GM12865 (cell line): ENCODE measurements at regions not wholly inside any gene's neighbourhood (a gene's known extent, or its start where the extent isn't known, plus 50 kb on each side); places are given as distances from the start of the nearest gene placed in this dataset.

Experiments
- DNase-seq: peaks from one replicate; pipeline ENCODE4 v3.0.0; 2010; ENCODE audit warnings: low read depth
- H3K4me3 ChIP-seq: 2 replicates; pipeline ENCODE4 v1.5.1; 2011; ENCODE audit warnings: mild to moderate bottlenecking, low read depth, low read length, control low read depth
- TF ChIP-seq, protein P1 (sequence below): IDR thresholded peaks from 2 replicates; pipeline ENCODE4 v1.5.1; 2011; ENCODE audit warnings: low read length, control low read depth, low read depth, inconsistent platforms; ENCODE audit not compliant: insufficient read depth; ENCODE audit errors: missing control alignments

DNA sequence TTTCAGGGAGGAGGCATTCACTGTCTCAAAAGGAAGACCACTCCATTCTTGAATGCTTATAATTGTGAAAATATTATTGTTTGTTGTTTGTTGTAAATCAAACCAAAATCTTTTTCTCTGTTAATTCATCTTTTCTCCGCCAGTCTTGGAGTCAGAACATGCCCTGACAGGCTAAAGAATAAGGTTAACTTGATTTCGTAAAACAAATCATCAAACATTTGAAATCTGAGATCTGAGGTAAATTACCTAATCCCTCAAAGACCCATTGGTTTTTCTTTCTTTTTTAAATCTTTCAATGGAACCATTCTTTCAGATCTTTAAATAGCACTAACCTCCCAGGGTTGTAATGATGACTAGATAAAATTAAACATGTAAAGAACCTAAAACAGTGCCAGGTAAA is 430.1 kb upstream of the PTBP2 start:
- TF ChIP-seq, protein P1, sequence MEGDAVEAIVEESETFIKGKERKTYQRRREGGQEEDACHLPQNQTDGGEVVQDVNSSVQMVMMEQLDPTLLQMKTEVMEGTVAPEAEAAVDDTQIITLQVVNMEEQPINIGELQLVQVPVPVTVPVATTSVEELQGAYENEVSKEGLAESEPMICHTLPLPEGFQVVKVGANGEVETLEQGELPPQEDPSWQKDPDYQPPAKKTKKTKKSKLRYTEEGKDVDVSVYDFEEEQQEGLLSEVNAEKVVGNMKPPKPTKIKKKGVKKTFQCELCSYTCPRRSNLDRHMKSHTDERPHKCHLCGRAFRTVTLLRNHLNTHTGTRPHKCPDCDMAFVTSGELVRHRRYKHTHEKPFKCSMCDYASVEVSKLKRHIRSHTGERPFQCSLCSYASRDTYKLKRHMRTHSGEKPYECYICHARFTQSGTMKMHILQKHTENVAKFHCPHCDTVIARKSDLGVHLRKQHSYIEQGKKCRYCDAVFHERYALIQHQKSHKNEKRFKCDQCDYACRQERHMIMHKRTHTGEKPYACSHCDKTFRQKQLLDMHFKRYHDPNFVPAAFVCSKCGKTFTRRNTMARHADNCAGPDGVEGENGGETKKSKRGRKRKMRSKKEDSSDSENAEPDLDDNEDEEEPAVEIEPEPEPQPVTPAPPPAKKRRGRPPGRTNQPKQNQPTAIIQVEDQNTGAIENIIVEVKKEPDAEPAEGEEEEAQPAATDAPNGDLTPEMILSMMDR: no peak
- no peak for DNase-seq
- H3K4me3 ChIP-seq: no peak overlapping the region

DNA sequence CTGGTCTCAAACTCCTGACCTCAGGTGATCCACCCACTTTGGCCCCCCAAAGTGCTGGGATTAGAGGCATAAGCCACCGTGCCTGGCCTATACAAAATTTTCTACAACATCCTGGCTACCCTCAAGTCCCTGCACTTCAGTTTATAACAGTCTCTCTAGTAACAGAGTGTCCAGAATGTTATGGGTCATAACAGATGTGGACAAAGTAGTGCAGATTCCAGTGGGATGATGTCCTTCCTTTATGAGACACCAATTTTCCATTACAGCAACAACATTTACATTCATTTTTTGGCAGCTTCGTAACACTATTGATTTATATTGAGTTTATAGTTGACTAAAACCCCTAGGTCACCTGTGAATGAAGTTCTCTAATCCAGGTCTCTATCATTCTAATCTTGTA is 429.4 kb upstream of the PTBP2 start:
- DNase-seq: no peak
- H3K4me3 ChIP-seq: no peak overlapping the region
- TF ChIP-seq, protein P1: no peak

DNA sequence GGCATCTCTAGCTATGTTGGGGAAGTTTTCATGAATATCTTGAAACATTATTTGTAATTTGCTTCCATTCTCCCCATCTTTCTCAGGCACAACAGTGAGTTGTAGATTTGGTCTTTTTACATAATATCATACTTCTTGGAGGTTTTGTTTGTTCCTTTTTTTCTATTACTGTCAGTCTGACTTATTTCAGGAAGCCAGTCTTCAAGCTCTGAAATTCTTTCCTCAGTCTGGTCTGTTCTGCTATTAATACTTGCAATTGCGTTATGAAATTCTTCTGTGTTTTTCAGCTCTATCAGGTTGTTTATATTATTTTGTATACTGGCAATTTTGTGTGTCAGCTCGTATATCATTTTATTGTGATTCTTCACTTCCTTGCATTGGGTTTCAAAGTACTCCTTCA is 424.6 kb upstream of the PTBP2 start:
- H3K4me3 ChIP-seq: no peak overlapping the region
- TF ChIP-seq, protein P1: no peak
- no peak for DNase-seq

DNA sequence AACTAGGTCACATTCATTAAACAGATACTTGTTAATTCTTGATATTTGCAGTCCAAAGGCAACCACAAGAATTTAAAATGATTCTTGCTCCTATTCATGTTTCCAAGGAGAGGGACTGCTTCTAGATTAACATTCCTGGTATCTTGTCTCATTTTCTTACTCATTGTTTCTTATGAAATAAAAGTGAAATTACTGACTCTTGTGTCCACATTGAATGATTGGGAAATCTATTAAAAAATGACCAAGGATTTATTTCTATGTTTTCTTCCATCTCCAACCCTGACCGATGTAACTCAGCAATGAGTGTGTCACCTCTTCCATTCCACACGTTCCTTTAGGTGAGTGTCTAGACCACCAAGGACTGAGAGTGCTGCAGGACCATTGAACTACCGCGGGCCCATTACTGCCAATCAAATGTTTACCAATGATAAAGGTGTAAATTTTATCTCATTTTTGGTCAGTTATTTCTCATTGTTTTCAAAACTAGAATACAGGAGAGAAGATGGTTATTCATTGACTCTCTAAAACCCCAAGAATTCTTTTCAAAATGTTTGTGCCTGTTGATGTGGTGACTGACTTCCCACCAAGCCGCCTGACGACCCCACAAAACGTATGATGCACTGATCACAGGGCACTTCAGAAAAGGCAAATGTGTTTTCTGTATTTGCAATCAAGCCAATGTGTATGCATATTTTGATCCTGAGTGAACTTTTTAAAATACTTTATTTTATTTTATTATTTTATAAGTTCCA is 414.6 kb upstream of the PTBP2 start:
- DNase-seq: no peak
- H3K4me3 ChIP-seq: no peak overlapping the region
- TF ChIP-seq, protein P1: no peak

DNA sequence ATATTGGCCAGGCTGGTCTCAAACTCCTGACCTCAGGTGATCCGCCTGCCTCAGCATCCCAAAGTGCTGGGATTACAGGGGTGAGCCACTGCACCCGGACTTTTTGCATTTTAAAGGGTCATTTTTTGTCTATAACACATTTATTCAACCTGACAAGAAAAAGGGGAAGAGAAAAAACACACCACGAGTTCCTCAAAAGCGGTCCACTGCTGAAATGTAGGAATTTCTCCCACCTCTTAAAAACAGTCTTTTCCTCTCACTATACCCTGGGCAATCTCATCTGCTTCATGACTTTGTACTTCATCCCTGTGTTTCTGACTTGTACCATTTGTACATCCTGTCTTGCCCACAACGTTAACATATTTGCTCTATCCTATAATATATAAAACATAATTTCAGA is 413.3 kb upstream of the PTBP2 start:
- DNase-seq: no peak
- TF ChIP-seq, protein P1: no peak
- H3K4me3 ChIP-seq: no peak overlapping the region

DNA sequence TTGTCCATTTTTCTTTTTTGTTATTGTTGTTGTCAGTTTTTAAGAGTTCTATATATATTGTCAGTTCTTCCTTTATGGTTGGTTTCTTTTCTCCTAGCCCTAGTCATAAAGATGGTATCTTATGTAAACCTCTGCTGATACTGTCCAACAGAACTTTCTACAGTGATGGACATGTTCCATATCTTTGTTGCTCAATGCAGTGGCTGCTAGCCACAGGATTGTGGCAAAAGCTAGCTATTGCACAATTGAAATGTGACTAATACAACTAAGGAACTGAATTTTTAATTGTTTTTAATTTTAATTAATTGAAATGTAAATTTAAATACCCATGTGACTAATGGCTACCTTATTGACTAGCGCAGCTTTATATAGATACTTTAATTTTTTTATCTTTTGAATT is 411.8 kb upstream of the PTBP2 start:
- H3K4me3 ChIP-seq: no peak overlapping the region
- TF ChIP-seq, protein P1: no peak
- no peak for DNase-seq

DNA sequence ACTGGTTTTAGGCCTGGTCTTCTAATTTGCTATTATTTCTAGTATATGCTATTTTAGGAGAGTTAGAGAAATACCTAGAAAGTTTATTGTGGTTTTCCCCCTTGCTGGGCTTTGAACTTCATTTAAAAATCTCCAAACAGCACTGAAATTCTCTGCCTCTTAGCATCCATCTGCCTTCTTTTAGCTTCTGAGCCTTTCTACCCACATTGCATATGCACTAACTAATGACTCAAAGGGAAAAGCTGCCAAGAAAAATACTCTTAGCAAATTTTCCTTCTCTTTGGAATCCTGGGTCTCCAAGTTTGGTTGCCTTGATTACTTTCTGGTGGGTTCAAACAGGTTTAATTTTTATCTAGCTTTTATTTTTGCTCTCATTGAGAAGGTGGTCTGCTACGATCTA is 408.4 kb upstream of the PTBP2 start:
- H3K4me3 ChIP-seq: no peak overlapping the region
- DNase-seq: no peak
- TF ChIP-seq, protein P1: no peak
